GM12874 (cell line): ENCODE measurements at regions not wholly inside any gene's neighbourhood (a gene's known extent, or its start where the extent isn't known, plus 50 kb on each side); places are given as distances from the start of the nearest gene placed in this dataset.

ENCODE experiments used
- TF ChIP-seq, protein P1 (sequence below): IDR thresholded peaks from 2 replicates; pipeline ENCODE4 v1.5.1; 2011; ENCODE audit warnings: low read depth, mild to moderate bottlenecking, control low read depth, low read length, moderate library complexity; ENCODE audit not compliant: insufficient read depth

DNA sequence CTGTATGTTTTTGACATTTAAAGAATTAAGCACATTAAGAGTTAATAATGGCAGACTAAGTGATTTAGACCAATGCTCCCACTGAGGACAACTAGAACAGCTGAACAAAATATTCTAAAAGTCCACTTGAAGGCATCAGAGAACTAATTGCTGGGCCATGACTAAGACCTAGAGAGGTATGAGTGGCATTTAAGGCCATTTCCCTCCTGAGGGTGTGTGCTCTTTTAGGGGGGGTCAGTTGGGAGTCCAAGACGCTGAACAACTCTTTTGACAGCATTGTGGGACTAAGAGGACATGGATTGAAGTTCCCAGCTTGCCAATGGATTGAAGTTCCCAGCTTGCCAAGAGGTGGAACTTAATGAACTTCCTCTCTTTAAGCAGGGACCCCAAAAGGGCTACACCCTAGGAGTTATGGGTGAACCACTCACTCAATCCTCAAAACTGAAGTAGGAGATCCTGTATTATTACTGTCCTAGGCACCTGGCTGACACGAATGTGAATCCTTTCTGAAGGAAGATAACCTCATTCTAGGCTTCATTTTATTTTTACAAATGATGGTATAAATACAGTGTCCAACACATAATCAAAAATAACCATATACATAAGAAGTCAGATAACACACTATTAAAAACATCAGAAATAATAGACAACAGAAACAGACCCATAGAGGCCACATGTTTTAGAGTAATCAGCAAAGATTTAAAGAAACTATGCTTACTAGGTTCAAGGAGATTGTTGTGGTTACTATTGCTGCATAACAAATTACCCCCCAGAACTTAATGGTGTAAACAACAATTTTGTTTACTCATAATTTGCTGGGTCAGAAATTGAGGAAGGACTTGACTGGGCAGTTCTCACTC, 175.1 kb downstream of the VEGFA start:
- TF ChIP-seq, protein P1, sequence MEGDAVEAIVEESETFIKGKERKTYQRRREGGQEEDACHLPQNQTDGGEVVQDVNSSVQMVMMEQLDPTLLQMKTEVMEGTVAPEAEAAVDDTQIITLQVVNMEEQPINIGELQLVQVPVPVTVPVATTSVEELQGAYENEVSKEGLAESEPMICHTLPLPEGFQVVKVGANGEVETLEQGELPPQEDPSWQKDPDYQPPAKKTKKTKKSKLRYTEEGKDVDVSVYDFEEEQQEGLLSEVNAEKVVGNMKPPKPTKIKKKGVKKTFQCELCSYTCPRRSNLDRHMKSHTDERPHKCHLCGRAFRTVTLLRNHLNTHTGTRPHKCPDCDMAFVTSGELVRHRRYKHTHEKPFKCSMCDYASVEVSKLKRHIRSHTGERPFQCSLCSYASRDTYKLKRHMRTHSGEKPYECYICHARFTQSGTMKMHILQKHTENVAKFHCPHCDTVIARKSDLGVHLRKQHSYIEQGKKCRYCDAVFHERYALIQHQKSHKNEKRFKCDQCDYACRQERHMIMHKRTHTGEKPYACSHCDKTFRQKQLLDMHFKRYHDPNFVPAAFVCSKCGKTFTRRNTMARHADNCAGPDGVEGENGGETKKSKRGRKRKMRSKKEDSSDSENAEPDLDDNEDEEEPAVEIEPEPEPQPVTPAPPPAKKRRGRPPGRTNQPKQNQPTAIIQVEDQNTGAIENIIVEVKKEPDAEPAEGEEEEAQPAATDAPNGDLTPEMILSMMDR, result no peak

DNA sequence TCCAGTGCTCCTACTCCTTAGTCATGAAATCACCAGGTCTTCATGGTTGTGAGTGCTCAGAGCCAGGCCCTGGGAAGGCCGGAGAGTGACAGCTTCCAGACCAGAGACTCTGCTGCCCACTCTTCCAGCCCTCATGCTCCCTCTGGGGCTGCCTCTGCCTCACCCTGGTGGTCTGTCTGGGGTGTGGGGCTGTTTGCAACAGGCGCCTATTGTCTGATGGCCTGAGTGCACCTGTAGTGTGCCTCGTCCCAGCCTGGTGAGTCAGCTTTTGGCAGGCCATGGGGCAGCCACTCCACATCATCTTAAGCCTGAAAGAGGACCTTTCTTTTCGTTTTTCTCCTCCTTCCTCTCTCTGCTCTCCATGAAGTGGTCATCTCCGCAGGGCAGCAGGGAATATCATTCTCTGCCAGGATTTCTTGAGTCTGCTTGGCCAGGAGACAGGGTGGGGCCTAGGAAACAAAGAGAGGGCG, 173.8 kb downstream of the VEGFA start:
- TF ChIP-seq, protein P1, result no peak

DNA sequence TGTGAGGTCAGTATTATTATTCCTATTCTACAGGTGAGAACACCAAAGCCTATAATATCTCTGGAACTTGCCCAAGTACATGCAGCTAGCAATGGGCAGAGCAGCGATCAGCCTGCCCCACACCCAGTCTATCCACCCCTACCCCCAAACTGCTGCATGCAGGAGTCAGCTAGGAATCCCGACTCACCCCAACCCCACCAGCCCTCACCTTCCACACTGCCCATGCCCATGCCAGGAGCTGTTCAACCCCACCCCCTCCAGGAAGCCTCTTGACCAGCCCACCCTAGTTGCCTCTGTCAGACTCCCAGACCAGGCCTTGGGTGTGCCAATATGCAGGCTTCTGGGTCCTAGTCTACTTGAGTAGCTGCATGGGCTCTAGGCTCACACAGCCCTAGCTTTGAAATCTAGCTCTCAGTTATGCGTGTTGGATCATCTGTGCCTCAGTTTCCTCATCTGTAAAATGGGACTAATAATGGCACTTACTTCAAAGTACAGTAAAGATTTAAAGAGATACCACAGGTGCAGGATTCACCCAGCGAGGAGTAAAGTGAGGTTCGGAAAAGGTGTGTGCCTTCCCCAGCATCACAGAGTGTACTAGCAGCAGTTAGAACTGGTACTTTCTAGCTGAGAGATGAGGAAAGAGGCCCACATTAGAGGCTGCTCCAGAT, 173.2 kb downstream of the VEGFA start:
- TF ChIP-seq, protein P1, result no peak

DNA sequence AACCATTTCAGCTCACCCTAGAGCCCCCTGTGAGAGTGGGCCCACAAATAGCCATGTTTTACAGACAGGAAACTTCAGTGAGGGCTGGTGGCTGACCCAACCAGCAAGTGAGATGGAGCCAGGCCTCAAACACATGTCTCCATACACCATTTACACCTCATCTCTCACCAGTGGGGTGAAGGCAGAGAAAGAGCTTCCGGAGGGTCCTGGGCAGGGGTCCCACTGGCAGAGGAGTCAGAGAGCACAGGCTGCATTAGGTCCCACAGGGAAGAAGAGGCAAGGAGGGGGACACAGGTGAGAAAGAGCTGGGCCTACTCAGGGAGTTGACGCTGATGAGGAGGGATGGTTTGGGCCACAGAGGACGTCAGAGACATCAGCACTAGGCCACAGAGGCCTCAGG, 172.6 kb downstream of the VEGFA start:
- TF ChIP-seq, protein P1, result no peak

DNA sequence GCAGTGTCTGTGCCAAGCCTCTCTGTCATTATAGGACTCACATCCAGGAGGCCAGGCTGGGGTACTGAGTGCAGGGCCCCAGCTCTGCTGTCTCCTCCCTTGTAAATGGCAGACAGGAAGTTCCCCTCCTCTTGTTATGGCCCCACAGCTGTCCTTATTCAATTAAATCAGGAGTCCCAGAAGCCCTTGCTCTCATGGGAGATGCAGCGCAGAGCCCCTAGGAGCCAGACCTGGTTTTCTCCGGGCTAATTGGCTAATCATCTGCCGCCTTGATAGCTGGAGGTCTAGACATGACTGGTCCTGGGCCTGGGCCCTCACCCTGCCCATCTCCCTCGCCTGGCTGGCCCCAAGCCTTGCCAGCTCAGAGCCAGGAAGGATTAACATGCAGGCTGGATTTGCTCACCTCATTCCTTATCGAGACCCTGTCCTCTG, 172.0 kb downstream of the VEGFA start:
- TF ChIP-seq, protein P1, result no peak

DNA sequence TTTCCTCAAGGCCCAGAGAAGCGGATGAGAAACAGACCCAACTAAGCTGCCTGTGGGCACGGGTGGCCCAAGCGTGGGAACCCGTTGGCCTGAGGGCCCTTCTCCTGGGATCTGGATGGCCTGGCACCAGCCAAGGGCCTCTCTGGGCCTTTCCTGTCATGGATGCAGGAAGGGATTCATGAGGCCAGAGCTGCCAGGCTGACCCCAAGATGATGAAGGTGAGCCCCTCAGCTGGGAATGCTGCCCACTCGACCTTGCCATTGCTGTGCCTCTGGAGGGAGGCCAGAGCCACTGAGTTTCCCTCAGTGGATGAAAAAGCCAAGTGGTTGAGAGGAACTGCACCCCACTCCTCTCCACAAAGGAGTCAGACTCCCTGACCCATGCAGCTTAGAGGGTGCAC, 171.2 kb downstream of the VEGFA start:
- TF ChIP-seq, protein P1, result no peak

DNA sequence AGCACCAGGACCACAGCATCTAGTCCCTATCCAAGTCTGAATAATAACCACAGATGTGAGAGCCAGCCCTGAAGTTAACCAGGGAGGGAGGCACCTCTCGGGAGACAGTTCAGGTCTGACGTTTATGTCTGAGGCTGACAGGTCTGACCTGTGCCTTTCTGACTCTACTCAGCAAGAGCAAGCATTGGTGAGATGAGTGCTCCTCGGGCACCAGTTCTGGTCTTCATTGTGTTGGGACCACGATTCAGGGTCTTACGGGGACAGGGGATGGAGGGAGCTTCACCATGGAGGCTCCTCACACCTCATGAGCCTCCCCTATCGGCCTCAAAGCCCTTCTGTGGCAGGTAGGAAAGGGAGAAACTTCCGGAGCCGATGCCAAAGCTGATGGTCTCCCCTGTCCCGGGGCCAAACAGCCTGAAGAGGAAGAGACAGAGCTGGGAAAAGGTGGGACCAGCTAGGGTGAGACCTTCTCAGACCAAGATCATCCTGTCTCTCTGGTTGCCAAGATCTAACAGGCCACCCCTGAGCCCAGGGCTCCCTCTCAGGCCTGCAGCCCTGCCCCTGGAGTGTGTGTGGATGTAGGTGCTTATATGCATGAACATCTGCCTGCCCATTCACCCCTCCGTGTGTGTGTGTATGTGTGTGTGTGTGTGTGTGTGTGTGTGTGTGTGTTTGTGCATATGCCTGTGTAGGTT, 170.5 kb downstream of the VEGFA start:
- TF ChIP-seq, protein P1, result no peak
